SK-N-SH treated with all-trans-retinoic acid at 6 μM for 48 hours (cell line): ENCODE measurements at regions not wholly inside any gene's neighbourhood (a gene's known extent, or its start where the extent isn't known, plus 50 kb on each side); places are given as distances from the start of the nearest gene placed in this dataset.

Experiments used
- BACH2 ChIP-seq: fragments of 250-450 bp; sonication (Bioruptor Pico); IDR thresholded peaks from 2 replicates; pipeline ENCODE4 v1.9.0; 2021; ENCODE audit warnings: mild to moderate bottlenecking, borderline replicate concordance
- CREB5 ChIP-seq: fragments of 250-450 bp; sonication (Bioruptor Pico); IDR thresholded peaks from 2 replicates; pipeline ENCODE4 v1.5.1; 2020; ENCODE audit warnings: low read depth, mild to moderate bottlenecking, moderate library complexity
- ISL1 ChIP-seq: fragments of 250-450 bp; sonication (Bioruptor Pico); IDR thresholded peaks from 2 replicates; pipeline ENCODE4 v2.1.2; 2022; ENCODE audit warnings: mild to moderate bottlenecking, moderate library complexity
- PATZ1 ChIP-seq: fragments of 250-450 bp; sonication (Bioruptor Pico); IDR thresholded peaks from 2 replicates; pipeline ENCODE4 v1.8.0; 2020; ENCODE audit warnings: mild to moderate bottlenecking, moderate library complexity, borderline replicate concordance
- PPARA ChIP-seq: fragments of 250-450 bp; sonication (Bioruptor Pico); IDR thresholded peaks from 2 replicates; pipeline ENCODE4 v1.5.0; 2020; ENCODE audit warnings: mild to moderate bottlenecking, borderline replicate concordance
- SNAI2 ChIP-seq: fragments of 250-450 bp; sonication (Bioruptor Pico); IDR thresholded peaks from 2 replicates; pipeline ENCODE4 v1.5.0; 2020; ENCODE audit warnings: mild to moderate bottlenecking, moderate library complexity
- TSHZ2 ChIP-seq: fragments of 250-450 bp; sonication (Bioruptor Pico); IDR thresholded peaks from 2 replicates; pipeline ENCODE4 v1.5.0; 2020; ENCODE audit warnings: mild to moderate bottlenecking, moderate library complexity
- ZC3H10 ChIP-seq: fragments of 250-450 bp; sonication (Bioruptor Pico); IDR thresholded peaks from 2 replicates; pipeline ENCODE4 v1.5.1; 2021; ENCODE audit warnings: mild to moderate bottlenecking, moderate library complexity
- ZFP3 ChIP-seq: fragments of 250-450 bp; sonication (Bioruptor Pico); IDR thresholded peaks from 2 replicates; pipeline ENCODE4 v1.5.0; 2020; ENCODE audit warnings: mild to moderate bottlenecking, moderate library complexity
- ZFP30 ChIP-seq: fragments of 450-650 bp; formaldehyde crosslinking; IDR thresholded peaks from 2 replicates; pipeline ENCODE4 v1.5.0; 2022; ENCODE audit warnings: mild to moderate bottlenecking, moderate library complexity
- ZNF565 ChIP-seq: fragments of 450-650 bp; formaldehyde crosslinking; conservative IDR thresholded peaks from 2 replicates; pipeline ENCODE4 v1.5.0; 2020; ENCODE audit warnings: low read depth, mild to moderate bottlenecking, moderate library complexity
- ZNF70 ChIP-seq: fragments of 450-650 bp; formaldehyde crosslinking; IDR thresholded peaks from 2 replicates; pipeline ENCODE4 v1.5.0; 2020; ENCODE audit warnings: mild to moderate bottlenecking, moderate library complexity
- ZNF8 ChIP-seq: fragments of 450-650 bp; formaldehyde crosslinking; IDR thresholded peaks from 2 replicates; pipeline ENCODE4 v1.5.0; 2020; ENCODE audit warnings: mild to moderate bottlenecking, moderate library complexity

- TF ChIP-seq ZNF70 (CRISPR knock-in tag) = no peak
- no peak for TF ChIP-seq ZC3H10
- no peak for TF ChIP-seq SNAI2
- TF ChIP-seq ZNF565 (CRISPR knock-in tag) = no peak
- TF ChIP-seq PATZ1 (CRISPR knock-in tag) = no peak
- no peak for TF ChIP-seq CREB5 (CRISPR knock-in tag)
- TF ChIP-seq PPARA (CRISPR knock-in tag) = no peak
- TF ChIP-seq ZFP3 = no peak
- TF ChIP-seq ZNF8 (CRISPR knock-in tag) = no peak
- TF ChIP-seq BACH2 (CRISPR knock-in tag) = no peak
- no peak for TF ChIP-seq TSHZ2 (CRISPR knock-in tag)
- TF ChIP-seq ISL1 (CRISPR knock-in tag) = no peak
- TF ChIP-seq ZFP30 (CRISPR knock-in tag) = no peak
Measured at GRCh38 chr2:21585881-21586280, 462.1 kb downstream of the TDRD15 start.
